GM13976 (cell line): ENCODE measurements at regions not wholly inside any gene's neighbourhood (a gene's known extent, or its start where the extent isn't known, plus 50 kb on each side); places are given as distances from the start of the nearest gene placed in this dataset.

Experiments
- DNase-seq: peaks from one replicate; pipeline ENCODE4 v3.0.0; 2012; ENCODE audit warnings: low spot score
- in situ Hi-C: fragments of 300-500 bp; cut with MboI; formaldehyde crosslinking; loops from one replicate; pipeline ENCODE4 v1.12.0; 2022; ENCODE audit warnings: low sequenced_read_pairs, mixed read lengths, inconsistent platforms; ENCODE audit not compliant: unreplicated experiment
- TF ChIP-seq, protein P1 (sequence below): IDR thresholded peaks from 2 replicates; pipeline ENCODE4 v1.5.1; 2012; ENCODE audit warnings: borderline replicate concordance, mild to moderate bottlenecking; ENCODE audit not compliant: insufficient read depth; ENCODE audit errors: extremely low read depth, missing control alignments, control extremely low read depth

- no peak for DNase-seq
- TF ChIP-seq, protein P1, sequence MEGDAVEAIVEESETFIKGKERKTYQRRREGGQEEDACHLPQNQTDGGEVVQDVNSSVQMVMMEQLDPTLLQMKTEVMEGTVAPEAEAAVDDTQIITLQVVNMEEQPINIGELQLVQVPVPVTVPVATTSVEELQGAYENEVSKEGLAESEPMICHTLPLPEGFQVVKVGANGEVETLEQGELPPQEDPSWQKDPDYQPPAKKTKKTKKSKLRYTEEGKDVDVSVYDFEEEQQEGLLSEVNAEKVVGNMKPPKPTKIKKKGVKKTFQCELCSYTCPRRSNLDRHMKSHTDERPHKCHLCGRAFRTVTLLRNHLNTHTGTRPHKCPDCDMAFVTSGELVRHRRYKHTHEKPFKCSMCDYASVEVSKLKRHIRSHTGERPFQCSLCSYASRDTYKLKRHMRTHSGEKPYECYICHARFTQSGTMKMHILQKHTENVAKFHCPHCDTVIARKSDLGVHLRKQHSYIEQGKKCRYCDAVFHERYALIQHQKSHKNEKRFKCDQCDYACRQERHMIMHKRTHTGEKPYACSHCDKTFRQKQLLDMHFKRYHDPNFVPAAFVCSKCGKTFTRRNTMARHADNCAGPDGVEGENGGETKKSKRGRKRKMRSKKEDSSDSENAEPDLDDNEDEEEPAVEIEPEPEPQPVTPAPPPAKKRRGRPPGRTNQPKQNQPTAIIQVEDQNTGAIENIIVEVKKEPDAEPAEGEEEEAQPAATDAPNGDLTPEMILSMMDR = no peak
- in situ Hi-C loops = no loop called here
These were observed 84.4 kb upstream of the SRD5A2 start for GRCh38 chr2:31664949-31665724.

DNA sequence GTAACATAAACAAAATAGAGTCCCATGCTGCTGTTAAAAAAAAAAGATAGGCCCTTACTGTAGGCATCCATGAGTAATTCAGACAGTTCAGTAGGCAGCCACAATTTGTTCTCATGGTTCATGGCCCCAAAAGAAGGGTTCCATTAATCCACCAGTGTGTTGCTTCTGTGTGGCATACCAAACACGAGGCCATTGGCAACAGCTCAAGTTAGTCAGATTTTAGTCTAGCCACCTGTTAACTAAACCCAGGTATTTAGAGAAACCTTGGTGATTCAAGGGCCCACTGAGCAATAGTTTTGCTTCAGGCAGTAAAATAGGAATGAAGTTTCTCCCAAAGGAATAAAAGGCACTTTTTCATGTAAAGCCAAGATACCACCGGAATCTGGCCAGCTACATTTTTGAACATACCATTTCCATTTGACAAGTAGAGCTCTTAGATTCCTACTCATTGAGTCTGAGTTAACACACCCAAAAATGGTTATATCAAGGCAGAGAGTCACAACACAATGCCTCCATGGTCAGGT lies 80.1 kb upstream of the SRD5A2 start:
- no peak for DNase-seq
- in situ Hi-C loops = no loop called here
- TF ChIP-seq, protein P1 = no peak

DNA sequence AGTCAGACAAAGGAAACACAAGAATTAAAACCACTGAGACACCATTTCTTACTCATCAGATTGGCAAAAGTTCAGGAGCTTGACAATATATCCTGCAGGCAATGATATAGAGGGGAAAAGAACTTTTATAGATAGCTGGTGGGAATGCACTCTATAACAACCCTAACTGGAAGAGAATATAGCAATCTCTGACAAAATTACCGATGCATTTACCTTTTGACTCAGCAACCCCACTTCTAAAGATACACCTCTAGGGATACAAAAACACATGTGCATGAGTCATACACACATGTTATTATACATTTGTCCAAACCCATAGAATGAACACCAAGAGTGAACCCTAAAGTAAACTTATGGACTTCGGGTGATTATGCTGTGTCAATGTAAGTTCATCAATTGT lies 79.4 kb upstream of the SRD5A2 start:
- TF ChIP-seq, protein P1 = no peak
- no peak for DNase-seq
- in situ Hi-C loops = no loop called here

- TF ChIP-seq, protein P1 = no peak
- in situ Hi-C loops = no loop called here
- DNase-seq = no peak
These were observed 73.5 kb upstream of the SRD5A2 start for GRCh38 chr2:31654241-31654640.

DNA sequence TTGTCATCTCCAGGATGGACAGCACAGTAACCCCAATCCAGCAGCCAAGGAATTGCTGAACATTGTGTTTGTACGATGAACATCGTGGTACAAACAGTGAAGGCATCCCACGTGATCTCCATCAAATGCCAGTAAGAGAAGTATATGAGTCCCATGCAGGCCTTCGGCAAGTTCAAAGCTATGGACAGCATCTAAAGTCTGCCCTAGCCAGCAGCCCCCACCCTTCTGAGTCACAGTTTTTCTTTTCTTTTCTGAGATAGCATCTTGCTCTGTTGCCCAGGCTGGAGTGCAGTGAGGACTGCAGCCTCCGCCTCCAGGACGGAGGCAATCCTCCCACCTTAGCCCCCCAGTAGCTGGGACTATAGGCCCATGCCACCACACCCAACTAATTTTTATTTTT lies 71.0 kb upstream of the SRD5A2 start:
- no peak for DNase-seq
- TF ChIP-seq, protein P1 = no peak
- in situ Hi-C loops = no loop called here

GRCh38 chr2:31651267-31651666 lies 70.5 kb upstream of the SRD5A2 start:
- TF ChIP-seq, protein P1 = no peak
- in situ Hi-C loops = no loop called here
- DNase-seq = no peak
